Adrenal gland (tissue), 5 donors: ENCODE measurements at regions not wholly inside any gene's neighbourhood (a gene's known extent, or its start where the extent isn't known, plus 50 kb on each side); places are given as distances from the start of the nearest gene placed in this dataset.

Experiments
- POLR2A ChIP-seq, 2 donors: fragments of 450-650 bp; IDR thresholded peaks; one replicate each; pipeline ENCODE4 v1.6.1; 2017; ENCODE audit warnings: antibody characterized with exemption in 2 of 2, mild to moderate bottlenecking in 2 of 2, moderate library complexity in 1 of 2
- TF ChIP-seq, protein P1 (sequence below), 6 experiments: fragments of 450-650 bp in 4 of 6; fragments of 200-600 bp in 2 of 6; sonication (generic) in 1 of 6; IDR thresholded peaks; 1 replicate in 5 of 6; 2 replicates in 1 of 6; pipeline versions ENCODE4 v1.5.1 to v1.8.0; 2016 to 2021; ENCODE audit warnings: antibody characterized with exemption in 6 of 6, mild to moderate bottlenecking in 2 of 6, moderate library complexity in 1 of 6
- donor health status: DM: no; HTN: no; CAD: no.

DNA sequence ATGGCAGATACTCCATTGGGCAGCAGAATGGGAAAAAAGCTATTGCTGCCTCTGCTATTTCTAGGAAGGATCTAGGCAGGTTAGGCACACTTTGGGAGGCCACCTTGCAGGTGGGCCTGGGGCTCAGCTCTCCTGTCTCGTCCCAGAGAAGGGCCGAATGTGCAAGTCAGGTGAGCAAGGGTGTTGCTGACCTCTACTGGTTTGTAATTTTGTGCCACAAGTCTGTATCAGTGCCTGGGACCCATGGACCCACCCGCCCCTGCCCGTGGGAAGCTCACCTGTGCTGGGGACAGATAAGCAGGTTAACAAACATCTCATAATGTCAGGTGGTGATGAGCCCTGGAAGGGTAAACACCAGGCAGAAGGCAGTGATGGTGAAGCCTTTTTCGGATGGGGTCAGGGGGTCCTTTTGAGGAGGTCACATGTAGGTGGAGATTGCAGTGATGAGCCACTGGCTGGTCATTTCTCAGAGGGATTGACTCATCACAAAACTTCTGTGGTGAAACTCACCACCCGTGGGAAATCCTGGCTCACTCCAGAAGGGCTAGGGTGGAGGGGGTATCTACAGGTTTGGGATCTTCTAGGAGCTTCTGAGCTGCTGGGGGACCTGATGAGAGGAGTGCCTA lies 161.3 kb downstream of the KLF13 start:
- no peak for TF ChIP-seq POLR2A (IDR thresholded peaks at IDR 0.05)
- TF ChIP-seq, protein P1, sequence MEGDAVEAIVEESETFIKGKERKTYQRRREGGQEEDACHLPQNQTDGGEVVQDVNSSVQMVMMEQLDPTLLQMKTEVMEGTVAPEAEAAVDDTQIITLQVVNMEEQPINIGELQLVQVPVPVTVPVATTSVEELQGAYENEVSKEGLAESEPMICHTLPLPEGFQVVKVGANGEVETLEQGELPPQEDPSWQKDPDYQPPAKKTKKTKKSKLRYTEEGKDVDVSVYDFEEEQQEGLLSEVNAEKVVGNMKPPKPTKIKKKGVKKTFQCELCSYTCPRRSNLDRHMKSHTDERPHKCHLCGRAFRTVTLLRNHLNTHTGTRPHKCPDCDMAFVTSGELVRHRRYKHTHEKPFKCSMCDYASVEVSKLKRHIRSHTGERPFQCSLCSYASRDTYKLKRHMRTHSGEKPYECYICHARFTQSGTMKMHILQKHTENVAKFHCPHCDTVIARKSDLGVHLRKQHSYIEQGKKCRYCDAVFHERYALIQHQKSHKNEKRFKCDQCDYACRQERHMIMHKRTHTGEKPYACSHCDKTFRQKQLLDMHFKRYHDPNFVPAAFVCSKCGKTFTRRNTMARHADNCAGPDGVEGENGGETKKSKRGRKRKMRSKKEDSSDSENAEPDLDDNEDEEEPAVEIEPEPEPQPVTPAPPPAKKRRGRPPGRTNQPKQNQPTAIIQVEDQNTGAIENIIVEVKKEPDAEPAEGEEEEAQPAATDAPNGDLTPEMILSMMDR (IDR thresholded peaks at IDR 0.05): no peak
